ENCODE measurements at regions not wholly inside any gene's neighbourhood (a gene's known extent, or its start where the extent isn't known, plus 50 kb on each side); places are given as distances from the start of the nearest gene placed in this dataset.

DNA sequence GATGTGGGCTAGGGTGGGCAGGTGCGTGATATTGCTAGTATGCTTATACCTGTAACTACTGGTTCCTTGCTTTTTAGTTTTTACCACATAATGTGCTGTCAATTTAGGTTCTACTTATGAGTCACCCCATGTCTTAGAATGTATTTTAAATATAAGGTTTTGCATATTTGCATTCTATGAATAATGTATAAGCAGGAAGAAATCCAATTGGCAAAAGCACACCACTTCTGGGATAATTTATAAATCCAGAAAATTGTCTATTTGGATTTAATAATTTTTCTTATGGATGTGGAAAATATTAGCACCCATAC is 421.6 kb downstream of the PCDH7 start:
- no peak overlapping the region for H2AK5ac ChIP-seq (ENCODE audit: low read depth, low read length)
- H3K4me2 ChIP-seq (ENCODE audit: insufficient read depth in 1 of 2, low read depth in 2 of 2, low read length in 2 of 2): no peak overlapping the region
- H3K4me1 ChIP-seq (replicated peaks in 1 of 4; ENCODE audit: control insufficient read depth in 3 of 4, insufficient read depth in 4 of 4, low read length in 3 of 4): peaks cover 0 to 2% (median 0%) of the 10 kb centered on the region in 4 experiments; a peak in 1 of 7 replicates
- no peaks in the 10 kb centered on the region for H4K20me1 ChIP-seq (replicated peaks in 1 of 2; ENCODE audit: control insufficient read depth in 1 of 2, insufficient read depth in 2 of 2, low read length in 2 of 2)
- POLR2A ChIA-PET (ENCODE audit: partially characterized antibody): no interaction called here
- no peak overlapping the region for H3K23ac ChIP-seq (ENCODE audit: insufficient read length)
- H2BK15ac ChIP-seq (ENCODE audit: low read length): no peak overlapping the region
- no peaks in the 10 kb centered on the region for H3K23me2 ChIP-seq (ENCODE audit: low read depth, low read length)
- H3K14ac ChIP-seq (ENCODE audit: insufficient read length): no peak overlapping the region
- DNase-seq (ENCODE audit: low read depth in 1 of 2, low spot score in 2 of 2): no peak
- H2AFZ ChIP-seq (ENCODE audit: low read length): no peak overlapping the region
- H2BK12ac ChIP-seq (ENCODE audit: low read depth, low read length): no peak overlapping the region
- no peak overlapping the region for H2BK5ac ChIP-seq (ENCODE audit: low read depth, low read length)
- H3K9ac ChIP-seq (replicated peaks in 1 of 4; ENCODE audit: extremely low read depth in 1 of 4, low read depth in 3 of 4, low read length in 3 of 4): no peak overlapping the region
- no peak overlapping the region for H3K18ac ChIP-seq (ENCODE audit: extremely low read depth, low read length)
- H4K91ac ChIP-seq (replicated peaks; ENCODE audit: insufficient read length, low read length): no peak overlapping the region
- H3K9me3 ChIP-seq (ENCODE audit: insufficient read depth in 2 of 2, low read depth in 1 of 2, low read length in 1 of 2): no peaks in the 10 kb centered on the region
- no peaks in the 10 kb centered on the region for H3K27me3 ChIP-seq (replicated peaks in 1 of 4; ENCODE audit: control insufficient read depth in 3 of 4, extremely low read depth in 1 of 4, insufficient read depth in 3 of 4, low read length in 3 of 4)
- H2BK20ac ChIP-seq (ENCODE audit: low read length): no peak overlapping the region
- H3K27ac ChIP-seq (ENCODE audit: low read depth, low read length): no peak overlapping the region
- H3K4ac ChIP-seq (replicated peaks; ENCODE audit: insufficient read length, low read depth, low read length): no peak overlapping the region
- H3K79me2 ChIP-seq (ENCODE audit: control insufficient read depth in 1 of 2, insufficient read depth in 2 of 2, low read length in 2 of 2): no peaks in the 10 kb centered on the region
- 90% methylated on average over 1 of the region's 1 CpG; no CpG with 5 or more reads in 1 of the 2 experiments for WGBS, 2 experiments (ENCODE audit: extremely low coverage in 1 of 2, insufficient coverage in 1 of 2, insufficient read length in 1 of 2, insufficient replicate concordance in 2 of 2, low coverage in 1 of 2, low lambda C conversion rate in 2 of 2, missing lambda C conversion rate in 1 of 2)
- H3K36me3 ChIP-seq (ENCODE audit: control insufficient read depth in 2 of 4, insufficient read depth in 4 of 4, low read length in 3 of 4): no peaks in the 10 kb centered on the region
- no peak overlapping the region for H4K5ac ChIP-seq (ENCODE audit: insufficient read length, low read depth, low read length)
- no peak for FAIRE-seq
- H3K4me3 ChIP-seq (ENCODE audit: extremely low read depth in 1 of 4, insufficient read depth in 2 of 4, low read depth in 3 of 4, low read length in 4 of 4): no peak overlapping the region
- CTCF ChIA-PET (ENCODE audit: partially characterized antibody): no interaction called here
- H4K8ac ChIP-seq (ENCODE audit: extremely low read depth, insufficient read depth, low read length): no peak overlapping the region
- no peak overlapping the region for H3K56ac ChIP-seq (replicated peaks; ENCODE audit: insufficient read length, low read depth, low read length)
- H2BK120ac ChIP-seq (replicated peaks; ENCODE audit: low read depth, low read length): no peak overlapping the region
- H3K79me1 ChIP-seq (ENCODE audit: low read depth, low read length): no peaks in the 10 kb centered on the region
- TF ChIP-seq CEBPB (IDR thresholded peaks at IDR 0.05; ENCODE audit: low read depth, low read length) (no peak), POLR2A (IDR thresholded peaks at IDR 0.05; ENCODE audit: control extremely low read depth in 1 of 2, low read depth in 2 of 2, low read length in 2 of 2) (no peak)
